CD4-positive, CD25-positive, alpha-beta regulatory T cell (primary cell): ENCODE measurements at regions not wholly inside any gene's neighbourhood (a gene's known extent, or its start where the extent isn't known, plus 50 kb on each side); places are given as distances from the start of the nearest gene placed in this dataset.

Experiments used
- ATAC-seq, 2 donors: fragments of 150-1000 bp; cut with Tn5 transposase; one replicate each; pipeline ENCODE4 v1.10.0; 2021; ENCODE audit warnings: low read depth in 2 of 2, moderate number of reproducible peaks in 2 of 2, moderate library complexity in 1 of 2
- DNase-seq, 3 donors: peaks; one replicate each; pipeline versions ENCODE4 v3.0.0 to v3.0.0-alpha.2; 2012 to 2022; ENCODE audit warnings: mixed read lengths in 1 of 3
- H3K27ac ChIP-seq: one replicate; pipeline ENCODE4 v1.7.0; 2013; ENCODE audit warnings: mild to moderate bottlenecking, low read length; ENCODE audit not compliant: insufficient read depth, poor library complexity, severe bottlenecking
- H3K27me3 ChIP-seq: one replicate; pipeline ENCODE4 v1.7.0; 2013; ENCODE audit warnings: low read length; ENCODE audit not compliant: control insufficient read depth, insufficient read depth
- H3K36me3 ChIP-seq: one replicate; pipeline ENCODE4 v1.7.0; 2013; ENCODE audit warnings: mild to moderate bottlenecking, low read length, moderate library complexity; ENCODE audit not compliant: control insufficient read depth, insufficient read depth
- H3K4me1 ChIP-seq: 2 replicates; pipeline ENCODE4 v1.7.0; 2013; ENCODE audit warnings: mild to moderate bottlenecking, low read length; ENCODE audit not compliant: insufficient read depth, control insufficient read depth, poor library complexity, severe bottlenecking
- H3K4me3 ChIP-seq: one replicate; pipeline ENCODE4 v1.7.0; 2013; ENCODE audit warnings: low read depth, mild to moderate bottlenecking, low read length, moderate library complexity
- H3K9me3 ChIP-seq, 2 experiments: 1 replicate in 1 of 2; 2 replicates in 1 of 2; pipeline ENCODE4 v1.7.0; 2013; ENCODE audit warnings: low read length in 2 of 2, mild to moderate bottlenecking in 1 of 2, moderate library complexity in 1 of 2; ENCODE audit not compliant: control insufficient read depth in 2 of 2
- H3K27ac Mint-ChIP-seq, 3 donors: one replicate each; pipeline ENCODE4 v1.8.0; 2020 to 2022; ENCODE audit warnings: mild to moderate bottlenecking in 3 of 3, mixed read lengths in 3 of 3, moderate library complexity in 2 of 3
- H3K27me3 Mint-ChIP-seq: one replicate; pipeline ENCODE4 v1.8.0; 2022; ENCODE audit warnings: mild to moderate bottlenecking, mixed read lengths
- H3K36me3 Mint-ChIP-seq: one replicate; pipeline ENCODE4 v1.8.0; 2020; ENCODE audit warnings: mixed read lengths
- H3K4me1 Mint-ChIP-seq, 4 donors: one replicate each; pipeline ENCODE4 v1.8.0; 2020 to 2022; ENCODE audit warnings: mixed read lengths in 4 of 4, mild to moderate bottlenecking in 1 of 4
- H3K4me3 Mint-ChIP-seq, 4 donors: one replicate each; pipeline ENCODE4 v1.8.0; 2020 to 2022; ENCODE audit warnings: mild to moderate bottlenecking in 4 of 4, mixed read lengths in 4 of 4, moderate library complexity in 3 of 4
- H3K9me3 Mint-ChIP-seq, 7 donors: one replicate each; pipeline ENCODE4 v1.8.0; 2020 to 2022; ENCODE audit warnings: mixed read lengths in 7 of 7, mild to moderate bottlenecking in 3 of 7, moderate library complexity in 2 of 7

- H3K27me3 Mint-ChIP-seq, result no peaks in the 10 kb centered on the region
- ATAC-seq (no peak), DNase-seq (no peak)
- no peak overlapping the region for H3K27ac Mint-ChIP-seq
- Histone ChIP-seq H3K27me3 (no peaks in the 10 kb centered on the region), H3K27ac (no peak overlapping the region), H3K36me3 (no peaks in the 10 kb centered on the region), H3K4me1 (no peaks in the 10 kb centered on the region), H3K4me3 (no peak overlapping the region), H3K9me3 (peaks cover 0 to 3% of the 10 kb centered on the region in 2 experiments)
- no peak overlapping the region for H3K4me3 Mint-ChIP-seq
- no peaks in the 10 kb centered on the region for H3K4me1 Mint-ChIP-seq
- peaks cover 2 to 6% (median 3%) of the 10 kb centered on the region in 7 donors for H3K9me3 Mint-ChIP-seq
- H3K36me3 Mint-ChIP-seq, result no peaks in the 10 kb centered on the region
Measured at GRCh38 chr3:31262201-31262600, 270.5 kb upstream of the STT3B start.

DNA sequence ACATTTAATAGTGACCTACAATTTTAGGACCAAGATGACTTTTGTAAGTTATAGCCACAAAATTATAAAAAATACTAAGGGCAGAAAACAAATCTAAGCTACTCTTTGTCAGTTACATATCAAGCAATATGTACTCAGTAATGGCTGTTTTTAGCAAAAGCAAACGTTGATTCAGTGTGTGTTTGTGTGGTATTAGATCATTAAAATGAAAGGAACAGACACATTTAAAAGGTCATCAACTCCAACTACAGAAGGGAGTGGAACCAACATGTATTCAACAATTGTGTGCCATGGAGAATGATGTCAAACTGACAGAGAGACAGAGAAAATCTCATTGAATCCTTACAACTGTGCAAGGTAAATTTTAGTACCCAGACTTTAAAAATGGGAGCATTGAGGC is 268.8 kb upstream of the STT3B start:
- Histone ChIP-seq H3K36me3 (no peaks in the 10 kb centered on the region), H3K4me1 (no peaks in the 10 kb centered on the region), H3K9me3 (peaks cover 0 to 3% of the 10 kb centered on the region in 2 experiments), H3K27me3 (no peaks in the 10 kb centered on the region), H3K27ac (no peak overlapping the region), H3K4me3 (no peak overlapping the region)
- H3K27ac Mint-ChIP-seq, result no peak overlapping the region
- peaks cover 0 to 6% (median 0%) of the 10 kb centered on the region in 4 donors for H3K4me1 Mint-ChIP-seq
- DNase-seq, result no peak
- H3K36me3 Mint-ChIP-seq, result no peaks in the 10 kb centered on the region
- H3K9me3 Mint-ChIP-seq, result peaks cover 0 to 6% (median 2%) of the 10 kb centered on the region in 7 donors
- H3K4me3 Mint-ChIP-seq, result no peak overlapping the region
- no peaks in the 10 kb centered on the region for H3K27me3 Mint-ChIP-seq
- no peak for ATAC-seq

GRCh38 chr3:31265646-31266428 is 266.9 kb upstream of the STT3B start:
- Histone ChIP-seq H3K4me1 (no peaks in the 10 kb centered on the region), H3K9me3 (no peaks in the 10 kb centered on the region), H3K27me3 (no peaks in the 10 kb centered on the region), H3K36me3 (no peaks in the 10 kb centered on the region), H3K27ac (no peak overlapping the region), H3K4me3 (no peak overlapping the region)
- Mint-ChIP-seq H3K36me3 (no peaks in the 10 kb centered on the region), H3K9me3 (peaks cover 0 to 2% (median 0%) of the 10 kb centered on the region in 7 donors), H3K4me1 (peaks cover 0 to 6% (median 0%) of the 10 kb centered on the region in 4 donors), H3K4me3 (no peak overlapping the region), H3K27me3 (no peaks in the 10 kb centered on the region), H3K27ac (no peak overlapping the region)
- no peak for DNase-seq
- no peak for ATAC-seq

DNA sequence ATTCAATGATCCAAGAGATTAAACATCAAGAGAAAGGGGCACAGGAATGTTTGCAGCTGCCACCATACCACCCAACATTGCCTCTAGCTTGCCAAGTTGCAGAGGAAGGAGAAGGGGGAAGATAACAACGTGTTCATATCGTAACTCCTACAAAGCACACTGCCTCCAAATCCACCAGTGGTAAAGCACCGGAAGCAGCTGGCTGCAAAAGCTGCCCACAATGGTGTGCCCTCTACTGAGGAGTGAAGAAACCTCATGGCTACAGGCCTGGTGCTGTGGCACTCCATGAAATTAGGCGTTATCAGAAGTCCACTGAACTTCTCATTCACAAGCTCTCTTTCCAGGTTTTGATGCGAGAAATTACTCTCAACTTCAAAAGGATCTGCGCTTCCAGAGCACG is 263.9 kb upstream of the STT3B start:
- no peak for ATAC-seq
- H3K9me3 Mint-ChIP-seq, result peaks cover 0 to 5% (median 0%) of the 10 kb centered on the region in 7 donors
- peak in 1 of 3 donors; percentile 44 for DNase-seq

DNA sequence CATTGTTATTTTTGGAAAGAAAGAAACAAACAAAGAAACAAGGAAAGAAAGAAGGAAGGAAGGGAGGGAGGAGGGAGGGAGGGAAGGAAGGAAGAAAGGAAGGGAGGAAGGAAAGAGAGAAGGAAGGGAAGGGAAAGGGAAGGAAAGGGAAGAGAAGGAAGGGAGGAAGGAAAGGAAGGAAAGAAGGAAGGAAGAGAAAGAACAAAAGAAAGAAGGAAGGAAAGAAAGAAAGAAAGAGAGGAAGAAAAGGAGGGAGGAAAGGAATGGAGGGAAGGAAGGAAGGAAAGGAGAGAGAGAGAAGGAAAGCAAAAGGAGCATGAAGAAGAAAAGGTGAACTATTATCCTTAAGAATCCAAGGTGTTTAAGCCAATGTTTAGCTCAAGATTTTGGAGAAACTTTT is 262.7 kb upstream of the STT3B start:
- Mint-ChIP-seq H3K4me1 (peaks cover 0 to 6% (median 0%) of the 10 kb centered on the region in 4 donors), H3K36me3 (no peaks in the 10 kb centered on the region), H3K4me3 (no peak overlapping the region), H3K27ac (no peak overlapping the region), H3K9me3 (peaks cover 0 to 5% (median 0%) of the 10 kb centered on the region in 7 donors), H3K27me3 (no peaks in the 10 kb centered on the region)
- H3K4me3 ChIP-seq, result no peak overlapping the region
- no peak overlapping the region for H3K27ac ChIP-seq
- H3K9me3 ChIP-seq, result no peaks in the 10 kb centered on the region
- H3K36me3 ChIP-seq, result no peaks in the 10 kb centered on the region
- ATAC-seq, result no peak
- H3K4me1 ChIP-seq, result no peaks in the 10 kb centered on the region
- no peak for DNase-seq
- H3K27me3 ChIP-seq, result no peaks in the 10 kb centered on the region

More for the DNA sequence above, 263.9 kb upstream of the STT3B start:
- Histone ChIP-seq H3K36me3 (no peaks in the 10 kb centered on the region), H3K4me3 (no peak overlapping the region), H3K27me3 (no peaks in the 10 kb centered on the region), H3K4me1 (no peaks in the 10 kb centered on the region), H3K27ac (no peak overlapping the region), H3K9me3 (no peaks in the 10 kb centered on the region)
- H3K4me3 Mint-ChIP-seq, result peak overlapping the region in 1 of 4 donors; percentile 8
- H3K27me3 Mint-ChIP-seq, result no peaks in the 10 kb centered on the region
- H3K27ac Mint-ChIP-seq, result no peak overlapping the region
- peaks cover 0 to 6% (median 0%) of the 10 kb centered on the region in 4 donors for H3K4me1 Mint-ChIP-seq
- H3K36me3 Mint-ChIP-seq, result no peaks in the 10 kb centered on the region

- DNase-seq (no peak), ATAC-seq (no peak)
- H3K4me1 Mint-ChIP-seq, result peaks cover 0 to 9% (median 3%) of the 10 kb centered on the region in 4 donors
- no peak overlapping the region for H3K4me3 ChIP-seq
- no peaks in the 10 kb centered on the region for H3K36me3 ChIP-seq
- no peak overlapping the region for H3K27ac Mint-ChIP-seq
- no peaks in the 10 kb centered on the region for H3K36me3 Mint-ChIP-seq
- H3K27ac ChIP-seq, result no peak overlapping the region
- peaks cover 4% of the 10 kb centered on the region for H3K27me3 Mint-ChIP-seq
- no peak overlapping the region for H3K4me3 Mint-ChIP-seq
- no peaks in the 10 kb centered on the region for H3K27me3 ChIP-seq
- H3K9me3 Mint-ChIP-seq, result peaks cover 0 to 3% (median 0%) of the 10 kb centered on the region in 7 donors
- no peaks in the 10 kb centered on the region for H3K9me3 ChIP-seq
- no peaks in the 10 kb centered on the region for H3K4me1 ChIP-seq
Measured at GRCh38 chr3:31274326-31275024, 258.2 kb upstream of the STT3B start.

- no peaks in the 10 kb centered on the region for H3K36me3 ChIP-seq
- H3K27me3 ChIP-seq, result no peaks in the 10 kb centered on the region
- H3K4me3 ChIP-seq, result no peak overlapping the region
Measured at GRCh38 chr3:31275038-31275572, 257.6 kb upstream of the STT3B start.

More at GRCh38 chr3:31275038-31275572, 257.6 kb upstream of the STT3B start:
- no peaks in the 10 kb centered on the region for H3K4me1 ChIP-seq
- Mint-ChIP-seq H3K4me3 (no peak overlapping the region), H3K4me1 (peaks cover 0 to 9% (median 3%) of the 10 kb centered on the region in 4 donors), H3K27ac (no peak overlapping the region), H3K9me3 (peaks cover 0 to 3% (median 0%) of the 10 kb centered on the region in 7 donors), H3K27me3 (peaks cover 4% of the 10 kb centered on the region), H3K36me3 (no peaks in the 10 kb centered on the region)
- no peak overlapping the region for H3K27ac ChIP-seq
- no peak for DNase-seq
- ATAC-seq, result no peak
- no peaks in the 10 kb centered on the region for H3K9me3 ChIP-seq
